NCI-H128 (cell line): ENCODE measurements at regions not wholly inside any gene's neighbourhood (a gene's known extent, or its start where the extent isn't known, plus 50 kb on each side); places are given as distances from the start of the nearest gene placed in this dataset.

Experiments used
- DNase-seq: peaks from one replicate; lab custom pipeline; 2025; ENCODE audit not compliant: unreplicated experiment; lab: John Stamatoyannopoulos, UW

DNA sequence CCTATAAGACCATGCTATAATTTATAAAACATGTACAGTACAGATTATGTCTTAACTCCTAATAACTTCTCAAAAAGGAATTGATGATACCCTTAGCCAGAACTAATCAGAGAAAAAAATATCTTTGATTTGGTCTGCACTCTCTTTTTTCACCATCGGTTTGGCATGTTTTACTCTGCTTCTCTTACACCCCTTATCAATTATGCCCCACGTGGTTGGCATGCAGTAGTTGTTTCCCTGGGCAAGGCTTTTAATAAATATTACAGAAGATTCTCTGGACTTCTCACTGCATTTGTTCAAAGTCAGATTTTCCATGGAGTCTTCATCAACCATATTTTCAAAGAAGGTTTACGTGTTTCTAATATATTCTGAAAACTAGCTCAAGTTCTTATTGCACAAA, 167.4 kb upstream of the LRIG3 start:
- DNase-seq = no peak

DNA sequence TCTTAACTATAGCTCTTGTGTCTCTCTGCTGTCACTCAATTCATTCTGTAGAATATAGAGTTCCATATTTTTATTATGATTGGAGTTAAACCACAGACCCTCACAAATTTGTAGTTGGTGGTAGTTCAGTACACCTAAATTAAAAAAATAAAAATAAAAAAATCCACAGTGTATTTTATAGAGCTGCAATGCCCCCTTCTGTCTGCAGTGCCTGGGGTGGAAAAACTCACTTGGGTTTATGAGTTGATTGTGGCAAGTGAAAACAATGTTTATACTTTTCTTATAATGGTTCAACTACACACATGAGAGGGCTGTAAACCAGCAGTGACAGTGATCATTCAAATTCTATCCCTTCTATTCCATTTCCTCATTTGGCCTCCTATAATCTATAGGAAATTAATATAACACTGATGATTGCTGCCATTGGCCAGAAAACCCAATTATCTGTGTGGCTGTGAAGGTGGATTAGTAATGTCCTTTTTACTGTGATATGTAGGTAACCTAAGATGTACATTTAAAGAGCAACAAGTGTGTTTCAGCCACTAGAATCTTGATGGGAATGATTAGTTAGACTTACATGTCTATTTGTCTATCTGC, 166.9 kb upstream of the LRIG3 start:
- no peak for DNase-seq

DNA sequence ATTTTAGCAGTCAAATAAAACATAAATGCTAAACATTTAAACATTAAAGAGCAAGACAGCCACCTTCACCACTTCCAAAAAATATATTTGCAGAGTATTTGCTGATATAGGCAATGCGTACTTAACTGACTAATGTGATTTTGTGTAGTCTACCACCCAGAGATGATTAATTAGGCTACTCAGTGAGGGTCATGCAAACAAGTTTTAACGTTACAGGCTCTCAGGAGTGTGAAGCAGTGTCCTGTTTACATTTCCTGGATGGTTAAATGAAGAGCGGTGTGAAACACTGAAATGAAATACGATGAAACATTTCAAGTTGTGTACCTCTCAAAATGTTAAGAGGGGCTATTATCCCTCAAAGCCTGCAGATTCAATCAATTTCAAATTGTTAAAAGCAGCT, 165.8 kb upstream of the LRIG3 start:
- peak; percentile 70 for DNase-seq

DNA sequence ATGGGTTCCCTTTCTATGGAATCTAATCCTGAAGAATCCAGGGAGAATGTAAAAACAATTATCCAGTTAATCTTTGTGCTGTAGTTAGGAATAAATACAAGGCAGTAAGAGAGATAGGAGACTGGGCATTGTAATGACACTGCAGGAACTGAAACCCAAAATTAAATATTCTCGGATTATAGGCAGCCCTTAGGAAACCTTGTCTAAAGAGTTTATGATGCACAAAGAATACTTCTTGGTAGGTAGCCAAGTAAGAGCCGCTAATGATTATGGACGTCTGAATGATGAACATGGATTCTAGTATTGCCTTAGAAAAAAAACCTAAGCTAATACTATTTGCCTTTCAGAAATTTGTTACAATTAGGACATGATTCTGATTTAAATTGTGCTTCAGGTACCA, 165.4 kb upstream of the LRIG3 start:
- no peak for DNase-seq

DNA sequence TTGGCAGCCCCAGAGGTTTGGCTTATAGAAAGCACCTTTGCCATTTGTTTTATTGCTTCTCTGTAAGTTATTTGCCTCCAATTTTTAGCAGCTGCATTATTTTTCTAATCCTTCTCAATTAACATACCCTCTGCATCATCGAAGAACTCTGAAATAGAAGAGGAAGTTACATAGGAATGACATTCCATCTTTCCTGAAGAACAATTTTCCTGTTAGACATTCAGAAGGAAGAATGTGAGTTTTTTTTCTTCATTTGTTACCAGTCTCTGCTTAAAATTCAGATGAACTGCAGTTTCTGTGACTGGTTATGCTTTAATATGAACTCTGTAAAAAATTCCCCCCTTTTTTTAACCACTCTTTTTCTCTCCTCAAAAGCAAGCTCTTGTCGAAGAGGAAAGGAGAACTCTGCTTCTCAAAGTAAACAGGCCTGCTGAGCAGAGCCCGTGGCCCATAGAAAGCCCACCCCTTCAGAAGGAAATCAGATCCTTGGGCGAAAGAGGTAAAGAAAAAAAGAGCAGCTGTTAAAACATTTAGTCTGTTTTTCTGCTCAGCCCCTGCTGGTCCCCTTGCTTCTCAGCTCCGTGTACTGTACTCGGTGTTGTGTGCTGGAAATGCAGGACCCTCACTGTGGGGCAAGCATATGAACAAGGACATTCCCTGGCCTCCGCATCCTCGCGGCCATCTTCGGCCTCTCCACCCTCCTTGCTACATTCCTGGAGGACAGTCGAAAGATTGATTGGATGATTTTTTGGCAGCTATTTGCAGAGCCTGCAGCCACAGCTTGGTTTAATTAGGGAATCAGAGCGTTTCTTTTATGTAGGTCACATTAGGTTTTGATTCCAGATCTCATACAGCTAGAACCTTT, 164.4 kb upstream of the LRIG3 start:
- peak; percentile 25 for DNase-seq

DNA sequence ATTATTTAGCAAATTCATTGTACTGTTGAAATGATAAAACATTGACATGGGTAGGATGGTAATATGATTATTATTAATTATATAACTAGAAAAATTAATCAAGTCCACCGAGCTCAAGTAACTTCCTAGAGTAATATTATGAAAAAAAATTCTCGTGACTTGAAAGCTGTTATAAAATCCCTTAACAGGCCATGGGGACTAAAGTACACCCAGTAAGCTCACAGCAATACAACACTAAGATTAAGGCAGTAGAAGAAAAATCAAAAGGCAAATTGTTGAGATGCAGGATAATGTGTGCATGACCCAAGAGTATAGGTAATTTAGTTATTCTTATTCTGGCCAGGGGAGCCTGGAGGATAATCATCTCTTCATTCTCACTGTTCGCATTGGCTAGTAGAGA, 162.6 kb upstream of the LRIG3 start:
- DNase-seq = no peak

DNA sequence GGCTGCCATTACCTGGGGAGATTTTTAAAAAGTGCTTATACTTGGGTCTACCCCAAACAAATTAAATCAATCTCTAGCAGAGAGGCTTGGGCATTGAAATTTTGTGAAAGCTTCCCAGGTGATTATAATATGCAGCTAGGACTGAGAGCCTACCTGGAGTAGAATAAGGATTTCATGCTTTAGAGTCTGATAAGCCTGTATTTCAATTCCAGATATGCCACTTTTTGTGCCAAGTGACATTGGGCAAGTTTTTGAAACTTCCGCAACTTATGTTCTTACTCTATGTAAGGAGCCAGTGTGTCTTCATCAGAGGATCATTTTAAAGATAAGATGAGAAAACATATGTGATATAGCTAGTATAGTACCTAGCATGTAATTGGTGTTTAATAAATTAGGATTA, 159.8 kb upstream of the LRIG3 start:
- DNase-seq = no peak

DNA sequence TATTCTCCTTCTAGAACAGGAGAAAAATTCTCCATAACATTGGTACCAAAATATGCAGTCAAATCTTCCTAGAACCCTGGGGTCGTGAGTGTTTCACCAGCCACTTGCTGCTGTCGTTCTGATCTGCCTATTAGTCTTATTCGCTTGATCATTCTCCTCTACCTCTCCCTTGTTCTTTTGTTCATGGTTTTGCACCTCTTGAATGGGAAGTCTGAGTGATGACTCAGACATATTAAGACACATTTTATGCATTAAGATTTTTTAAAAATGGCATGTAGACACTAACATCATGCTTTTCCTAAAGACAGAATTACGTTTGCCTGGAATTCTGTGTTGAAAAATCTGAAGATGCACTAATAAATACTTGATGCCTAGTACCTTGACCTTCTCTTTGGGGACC, 159.2 kb upstream of the LRIG3 start:
- no peak for DNase-seq

DNA sequence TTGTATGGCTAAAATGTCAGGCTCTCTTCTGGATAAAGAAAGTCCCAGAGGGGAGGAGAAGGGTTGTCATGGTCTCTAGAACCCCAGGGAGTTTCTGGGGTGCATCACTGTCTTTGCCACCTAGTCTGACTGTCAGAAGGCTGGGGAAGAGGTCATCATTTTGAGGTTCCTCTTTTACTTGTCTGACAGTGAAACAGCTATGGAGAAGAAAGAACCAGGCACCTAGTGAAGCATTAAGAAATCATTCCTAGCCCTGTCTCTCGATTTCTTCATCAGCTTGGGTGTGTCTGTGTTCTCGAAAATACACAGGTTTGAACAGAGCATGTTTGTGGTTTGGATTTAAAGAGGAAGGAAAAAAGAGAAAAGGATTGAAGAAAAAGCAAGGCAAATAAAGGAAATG, 158.7 kb upstream of the LRIG3 start:
- DNase-seq = no peak

DNA sequence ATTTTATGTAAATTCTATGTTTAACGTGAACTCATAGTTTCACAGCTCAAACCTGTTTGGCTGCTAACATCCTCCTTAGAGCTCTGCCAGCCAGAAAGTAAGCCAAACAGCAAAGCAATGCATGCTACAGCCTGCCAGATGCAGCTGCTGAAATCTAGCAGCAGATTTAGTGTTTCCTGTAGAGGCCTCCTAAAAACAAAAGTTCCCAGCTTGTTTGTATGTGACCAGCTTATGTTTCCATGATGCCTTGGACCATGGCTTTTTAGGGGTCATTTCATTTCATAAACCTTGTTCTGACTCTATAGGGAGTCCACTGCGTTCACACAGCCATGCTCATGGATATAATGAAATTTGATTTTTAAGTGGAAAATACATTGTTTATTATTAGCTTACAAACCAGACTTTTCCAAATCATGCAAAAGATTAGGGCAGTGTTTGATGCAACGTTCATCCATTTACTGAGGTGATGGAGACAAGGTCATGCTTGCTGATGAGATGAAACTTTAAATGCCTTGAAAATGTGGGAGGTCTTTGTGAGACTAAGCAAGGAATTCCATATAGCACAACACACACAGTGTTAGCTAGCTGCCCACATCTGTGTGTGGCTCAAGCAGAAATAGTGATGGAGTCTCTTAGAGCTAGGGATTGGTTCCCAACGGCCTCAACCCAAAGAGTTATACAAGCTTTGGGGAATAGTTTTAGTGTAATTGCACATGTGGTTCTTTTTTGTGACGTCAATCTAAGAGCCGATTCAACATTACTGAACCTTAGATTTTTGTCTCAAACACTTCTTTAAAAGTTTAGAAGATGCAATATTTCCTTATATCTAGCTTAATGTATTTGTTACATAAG, 157.5 kb upstream of the LRIG3 start:
- DNase-seq = no peak

DNA sequence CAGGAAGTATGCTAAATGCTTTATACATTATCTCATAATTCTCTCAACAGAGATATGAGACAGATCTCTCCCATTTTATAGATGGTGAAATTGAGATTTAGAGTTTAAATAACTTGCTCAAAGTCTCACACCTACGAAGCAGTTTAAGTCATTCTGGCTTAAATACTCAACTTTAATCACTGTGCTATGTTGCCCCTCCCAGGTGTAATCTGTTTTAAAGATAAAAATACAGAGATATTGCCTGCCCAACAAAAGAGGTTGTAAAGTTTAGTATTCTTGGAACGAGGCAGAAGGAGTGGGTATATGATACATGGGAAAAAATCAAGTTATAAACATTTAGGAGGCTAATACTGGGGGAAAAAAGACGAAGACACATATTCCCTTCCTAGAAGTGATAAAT, 156.8 kb upstream of the LRIG3 start:
- no peak for DNase-seq

DNA sequence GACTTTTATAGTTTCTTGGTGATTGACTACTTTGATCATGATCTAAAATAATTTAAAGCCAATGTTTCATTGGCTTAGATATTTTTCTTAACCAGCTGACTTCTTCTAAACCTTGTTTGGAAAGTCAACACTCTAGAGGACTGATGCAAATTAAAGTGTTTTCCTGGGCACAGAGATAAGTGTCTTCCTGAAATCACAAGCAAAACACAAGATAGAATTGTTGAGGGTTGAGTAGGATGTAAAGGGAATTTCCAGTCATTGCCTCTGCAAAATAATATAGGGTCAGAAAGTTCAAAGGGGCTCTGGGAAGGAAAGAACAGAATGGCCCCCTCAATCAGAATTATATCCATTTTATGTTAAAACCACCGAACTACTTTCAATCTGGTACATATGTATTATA, 156.3 kb upstream of the LRIG3 start:
- no peak for DNase-seq

DNA sequence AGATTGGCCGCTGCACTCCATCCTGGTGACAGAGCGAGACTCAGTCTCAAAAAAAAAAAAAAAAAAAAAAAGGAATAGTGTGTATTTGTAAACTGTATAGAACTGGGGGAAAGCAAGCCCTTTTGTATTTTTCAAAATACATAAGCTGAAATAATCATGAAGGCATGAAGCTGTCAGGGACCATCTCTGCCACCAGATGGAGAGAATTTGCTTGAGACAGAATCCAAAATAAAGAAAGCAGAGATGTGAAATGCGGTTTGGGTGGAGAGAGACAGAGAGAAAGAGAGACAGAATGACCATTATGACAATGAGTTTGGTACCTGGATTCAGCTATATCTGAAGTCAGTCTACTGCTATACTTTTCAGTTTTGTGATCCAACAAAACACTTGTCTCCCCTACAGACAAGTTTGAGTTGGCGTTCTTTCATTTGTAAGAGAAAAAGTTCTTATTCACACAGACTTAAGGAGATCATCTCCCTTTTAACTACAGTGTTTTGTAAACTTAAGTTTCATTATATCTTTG, 155.7 kb upstream of the LRIG3 start:
- no peak for DNase-seq

DNA sequence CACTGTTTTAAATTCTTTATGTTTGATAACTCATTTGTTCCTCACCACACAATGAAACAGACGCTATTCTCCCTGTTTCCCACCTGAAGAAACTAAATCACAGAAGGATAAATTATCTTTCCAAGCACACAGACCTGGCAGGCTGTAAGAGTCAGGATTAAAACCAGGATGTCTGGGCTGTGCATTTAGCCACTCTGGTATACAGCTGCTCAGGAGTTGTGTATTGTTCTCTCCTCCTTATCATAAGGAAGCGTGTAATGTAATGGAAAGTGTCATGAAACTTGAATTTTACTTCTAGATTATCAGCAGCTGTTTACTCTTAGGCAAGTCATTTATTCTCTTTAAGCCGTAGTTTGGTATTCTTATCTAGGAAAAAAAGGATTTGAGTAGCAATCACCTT, 154.8 kb upstream of the LRIG3 start:
- DNase-seq = no peak

DNA sequence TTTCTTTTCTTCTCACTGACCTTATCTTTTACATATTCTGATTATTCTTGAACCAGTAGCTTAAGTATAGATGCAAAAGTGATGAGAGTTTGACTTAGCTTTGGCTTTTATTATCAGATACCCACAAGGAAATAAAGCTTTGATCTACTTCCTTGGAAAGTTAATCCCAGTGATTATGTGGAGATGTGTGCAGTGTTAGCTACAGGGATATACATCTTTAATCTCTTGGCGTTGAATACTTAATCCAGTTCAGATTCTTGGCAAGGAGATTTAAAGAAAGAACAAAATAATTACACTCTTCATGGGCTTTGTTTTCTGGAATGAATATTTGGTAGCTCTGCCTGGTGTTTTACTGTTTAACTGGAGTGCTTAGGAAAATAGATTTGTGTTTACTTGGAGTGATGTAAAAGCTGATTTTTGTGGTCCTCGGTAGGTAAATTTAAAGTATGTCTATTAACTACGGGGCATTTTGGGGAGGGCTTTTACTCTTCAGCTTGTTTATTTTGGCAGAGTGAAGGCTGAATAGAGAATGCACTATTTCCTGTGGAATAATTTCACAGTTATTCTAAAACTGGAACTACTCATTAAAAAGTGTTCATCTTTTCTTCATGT, 150.1 kb upstream of the LRIG3 start:
- DNase-seq = no peak

DNA sequence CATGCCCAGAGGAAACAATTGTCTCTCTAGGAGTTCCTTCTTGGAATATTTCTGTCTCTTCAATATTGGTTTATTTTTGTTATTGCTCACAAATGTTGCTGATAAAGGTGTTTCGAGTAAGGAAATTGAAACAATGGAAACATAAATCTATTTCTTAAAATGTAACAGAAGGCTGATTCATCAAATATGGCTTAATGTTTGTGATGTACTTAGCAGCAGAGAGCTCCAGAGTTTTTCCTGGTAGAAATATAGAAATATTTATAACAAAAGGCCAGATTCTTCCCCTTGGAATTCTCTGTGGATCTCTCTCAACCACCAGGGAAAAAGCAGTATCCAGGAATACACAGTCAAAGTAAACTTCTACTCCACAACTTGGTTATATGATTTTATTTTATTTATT, 149.2 kb upstream of the LRIG3 start:
- DNase-seq = no peak

DNA sequence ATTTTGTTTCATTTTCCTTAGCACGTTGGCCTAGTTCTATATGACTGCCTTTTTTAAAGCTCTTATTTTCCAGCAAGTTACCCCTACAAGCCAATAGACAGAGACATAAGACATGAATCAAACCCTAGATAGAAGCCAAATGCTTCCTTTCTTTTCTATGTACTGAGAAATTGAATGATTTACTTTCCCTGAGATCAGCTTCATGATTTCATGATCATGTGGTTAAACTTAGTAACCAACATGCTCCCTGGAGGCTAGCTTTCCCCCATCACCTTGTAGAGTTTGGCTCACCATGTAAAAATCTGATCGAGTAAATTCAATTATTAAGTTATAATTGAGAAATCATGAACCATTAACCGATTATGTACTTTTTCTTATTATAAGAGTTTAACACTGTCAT, 148.1 kb upstream of the LRIG3 start:
- DNase-seq = no peak

DNA sequence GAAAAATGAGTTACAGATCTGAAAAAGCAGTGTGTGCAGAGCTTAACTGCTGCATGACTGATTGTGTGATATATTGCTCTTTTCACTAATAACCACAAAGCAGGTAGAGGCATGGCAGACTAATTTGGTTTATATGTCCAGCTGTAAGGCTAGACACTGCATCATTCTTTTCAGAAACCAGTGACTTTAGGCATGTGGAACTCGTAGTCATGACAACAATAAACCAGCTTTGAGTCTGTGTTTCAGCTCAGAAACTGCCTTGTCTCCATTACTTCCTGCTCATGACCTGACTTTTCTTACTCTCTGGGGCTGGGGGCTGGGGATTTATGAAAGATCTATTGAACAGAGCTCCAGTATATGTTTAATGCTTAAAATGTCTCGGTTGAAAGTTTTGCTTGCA, 146.8 kb upstream of the LRIG3 start:
- no peak for DNase-seq

DNA sequence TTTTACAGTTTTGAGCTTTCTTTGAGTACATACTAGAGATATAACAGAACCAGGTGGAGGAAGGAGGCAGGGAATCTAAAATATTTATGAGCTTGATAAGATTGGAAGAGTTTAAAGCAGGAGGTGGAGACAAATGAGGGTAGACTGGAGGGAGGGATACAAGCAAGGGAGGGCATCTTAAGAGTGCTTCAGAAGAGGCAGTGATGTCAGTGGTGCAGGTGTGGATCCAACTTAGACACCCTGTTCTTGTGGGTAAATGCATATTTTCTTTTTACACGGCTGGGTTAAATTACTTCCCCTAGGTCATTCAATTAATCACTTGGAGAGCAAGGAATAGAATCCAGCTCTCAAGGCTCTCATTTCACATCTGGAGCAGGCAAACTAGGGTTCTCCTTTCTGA, 146.1 kb upstream of the LRIG3 start:
- no peak for DNase-seq

DNA sequence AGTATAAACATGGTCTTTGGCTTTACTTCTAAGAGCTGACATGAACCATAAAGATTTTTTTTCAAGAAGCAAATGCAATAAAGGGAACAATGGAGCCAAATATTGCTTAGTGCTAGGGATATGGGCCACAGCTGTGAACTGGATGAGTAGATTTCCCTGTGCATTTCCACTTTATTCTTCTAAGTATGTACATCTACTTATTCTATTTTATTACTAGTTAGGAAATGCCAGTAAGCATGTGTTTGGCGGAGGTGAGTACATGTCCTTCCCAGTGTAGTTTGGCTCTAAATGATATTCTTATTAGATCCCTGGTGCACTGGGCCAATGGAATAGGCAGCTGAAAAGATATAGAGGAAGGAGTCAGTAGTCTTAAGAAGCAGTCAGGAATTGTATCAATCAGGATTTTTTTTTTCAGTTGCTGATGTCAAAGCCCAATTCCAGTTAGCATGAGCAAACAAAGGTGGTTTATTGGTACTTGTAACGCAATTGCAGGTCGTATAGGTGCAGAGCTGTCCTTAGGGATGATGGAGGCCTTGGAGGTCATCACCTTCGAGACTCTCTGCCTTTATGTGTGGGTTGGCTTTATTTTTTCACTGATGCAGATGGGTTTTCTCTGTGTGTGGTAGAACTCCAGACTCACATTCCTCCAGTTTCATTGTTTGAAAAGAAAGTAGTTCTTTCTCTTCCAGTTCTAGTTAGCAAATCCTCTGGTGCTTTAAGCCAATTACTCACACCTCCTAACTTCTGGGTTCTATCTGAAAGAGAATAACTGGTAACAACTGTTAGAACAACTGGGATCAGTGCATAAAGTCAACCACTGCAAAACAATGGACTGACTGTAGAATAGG, 139.0 kb upstream of the LRIG3 start:
- DNase-seq = no peak
